GM21619 (cell line): ENCODE measurements at regions not wholly inside any gene's neighbourhood (a gene's known extent, or its start where the extent isn't known, plus 50 kb on each side); places are given as distances from the start of the nearest gene placed in this dataset.

Experiments
- ATAC-seq: cut with Tn5 transposase; IDR thresholded peaks from one replicate; pipeline ENCODE4 v1.9.1; 2021; ENCODE audit not compliant: unreplicated experiment

- no peak for ATAC-seq
Measured at GRCh38 chr3:42037318-42037945, 53.7 kb upstream of the TRAK1 start.

- ATAC-seq = no peak
Measured at GRCh38 chr3:42036483-42036823, 54.7 kb upstream of the TRAK1 start.

- ATAC-seq = no peak
Measured at GRCh38 chr3:42035816-42036482, 55.2 kb upstream of the TRAK1 start.

- no peak for ATAC-seq
Measured at GRCh38 chr3:42035007-42035406, 56.1 kb upstream of the TRAK1 start.

- ATAC-seq = no peak
Measured at GRCh38 chr3:42033741-42034140, 57.4 kb upstream of the TRAK1 start.

GRCh38 chr3:42032693-42033349, 58.3 kb upstream of the TRAK1 start:
- no peak for ATAC-seq

GRCh38 chr3:42031808-42032480, 59.2 kb upstream of the TRAK1 start:
- no peak for ATAC-seq

- ATAC-seq = no peak
Measured at GRCh38 chr3:42028474-42028873, 62.7 kb upstream of the TRAK1 start.

GRCh38 chr3:42027571-42027970, 63.6 kb upstream of the TRAK1 start:
- no peak for ATAC-seq

GRCh38 chr3:42025370-42026138, 63.7 kb upstream of the ULK4 start:
- ATAC-seq = peak; percentile 69

- ATAC-seq = peak; percentile 41
Measured at GRCh38 chr3:42024591-42025351, 62.9 kb upstream of the ULK4 start.

GRCh38 chr3:42023380-42023779, 61.5 kb upstream of the ULK4 start:
- no peak for ATAC-seq

GRCh38 chr3:42022355-42022754, 60.5 kb upstream of the ULK4 start:
- no peak for ATAC-seq

- no peak for ATAC-seq
Measured at GRCh38 chr3:42020684-42021307, 58.9 kb upstream of the ULK4 start.

- no peak for ATAC-seq
Measured at GRCh38 chr3:42019953-42020260, 58.0 kb upstream of the ULK4 start.

- ATAC-seq = no peak
Measured at GRCh38 chr3:42019144-42019952, 57.4 kb upstream of the ULK4 start.

- no peak for ATAC-seq
Measured at GRCh38 chr3:42014921-42015533, 53.1 kb upstream of the ULK4 start.

- no peak for ATAC-seq
Measured at GRCh38 chr3:42014458-42014920, 52.6 kb upstream of the ULK4 start.
